Keratinocyte (primary cell): ENCODE measurements at regions not wholly inside any gene's neighbourhood (a gene's known extent, or its start where the extent isn't known, plus 50 kb on each side); places are given as distances from the start of the nearest gene placed in this dataset.

Experiments used
- DNase-seq: peaks from one replicate; pipeline ENCODE4 v3.0.0-alpha.2; 2011; ENCODE audit warnings: low read depth, missing footprints, low spot score
- FAIRE-seq: peaks from 2 replicates; lab custom pipeline; 2011; peaks lifted over from hg19 to GRCh38; lab: Jason Lieb, UNC
- H2AFZ ChIP-seq: 2 replicates; pipeline ENCODE4 v1.6.0; 2012; ENCODE audit warnings: low read length, control low read depth, inconsistent platforms; ENCODE audit not compliant: control insufficient read depth
- H3K27ac ChIP-seq: 2 replicates; pipeline ENCODE4 v1.5.1; 2011; ENCODE audit warnings: low read length; ENCODE audit not compliant: control insufficient read depth, insufficient read depth
- H3K27me3 ChIP-seq: 3 replicates; pipeline ENCODE4 v1.6.0; 2011; ENCODE audit warnings: low read length; ENCODE audit not compliant: control insufficient read depth, insufficient read depth; ENCODE audit errors: extremely low read depth
- H3K36me3 ChIP-seq, 2 experiments: 2 replicates in 1 of 2; 3 replicates in 1 of 2; pipeline ENCODE4 v1.5.1; 2011; ENCODE audit warnings: low read length in 2 of 2, mild to moderate bottlenecking in 1 of 2; ENCODE audit not compliant: control insufficient read depth in 2 of 2, insufficient read depth in 2 of 2; ENCODE audit errors: extremely low read depth in 1 of 2
- H3K4me1 ChIP-seq: 3 replicates; pipeline ENCODE4 v1.5.1; 2011; ENCODE audit warnings: low read length; ENCODE audit not compliant: control insufficient read depth, insufficient read depth; ENCODE audit errors: extremely low read depth
- H3K4me2 ChIP-seq: 3 replicates; pipeline ENCODE4 v1.6.0; 2011; ENCODE audit warnings: low read depth, low read length; ENCODE audit not compliant: control insufficient read depth, insufficient read depth; ENCODE audit errors: extremely low read depth
- H3K4me3 ChIP-seq, 3 experiments: fragments of 200-600 bp in 1 of 3; sonication (generic) in 1 of 3; 2 replicates in 2 of 3; 3 replicates in 1 of 3; pipeline ENCODE4 v1.5.1; 2011 to 2016; ENCODE audit warnings: low read length in 3 of 3, mild to moderate bottlenecking in 3 of 3, control low read depth in 2 of 3, inconsistent platforms in 1 of 3, low read depth in 1 of 3, mixed read lengths in 1 of 3, mixed run types in 1 of 3, moderate library complexity in 1 of 3; ENCODE audit not compliant: control insufficient read depth in 2 of 3, insufficient read depth in 2 of 3; ENCODE audit errors: extremely low read depth in 1 of 3
- H3K79me2 ChIP-seq: 2 replicates; pipeline ENCODE4 v1.6.0; 2012; ENCODE audit warnings: low read length; ENCODE audit not compliant: control insufficient read depth, insufficient read depth
- H3K9ac ChIP-seq: 3 replicates; pipeline ENCODE4 v1.6.0; 2011; ENCODE audit warnings: low read length; ENCODE audit not compliant: control insufficient read depth, insufficient read depth; ENCODE audit errors: extremely low read depth
- H3K9me1 ChIP-seq: 3 replicates; pipeline ENCODE4 v1.6.0; 2011; ENCODE audit warnings: low read length; ENCODE audit not compliant: control insufficient read depth, insufficient read depth; ENCODE audit errors: extremely low read depth
- H3K9me3 ChIP-seq: 2 replicates; pipeline ENCODE4 v1.5.1; 2012; ENCODE audit warnings: low read depth, low read length; ENCODE audit not compliant: control insufficient read depth
- H4K20me1 ChIP-seq: 3 replicates; pipeline ENCODE4 v1.6.0; 2011; ENCODE audit warnings: low read length; ENCODE audit not compliant: control insufficient read depth, insufficient read depth; ENCODE audit errors: extremely low read depth
- EZH2 ChIP-seq: IDR thresholded peaks from one replicate; pipeline ENCODE4 v1.6.1; 2012; ENCODE audit warnings: inconsistent platforms, mild to moderate bottlenecking, low read length, moderate library complexity
- dilution Hi-C: fragments of 300-500 bp; cut with MboI; formaldehyde crosslinking; loops from one replicate; pipeline ENCODE4 v1.7.0; 2020; ENCODE audit warnings: low sequenced_read_pairs; ENCODE audit not compliant: extremely low pct_ligation_motif_present
- TF ChIP-seq, protein P1 (sequence below), 3 experiments: IDR thresholded peaks in 1 of 3; conservative IDR thresholded peaks in 1 of 3; optimal IDR thresholded peaks in 1 of 3; 2 replicates in 2 of 3; 3 replicates in 1 of 3; pipeline versions ENCODE3 to v1.5.1; 2011; ENCODE audit warnings: low read length in 3 of 3, mild to moderate bottlenecking in 3 of 3, moderate library complexity in 2 of 3, control low read depth in 1 of 3, inconsistent platforms in 1 of 3; ENCODE audit not compliant: insufficient read depth in 2 of 3; ENCODE audit errors: extremely low read depth in 1 of 3

DNA sequence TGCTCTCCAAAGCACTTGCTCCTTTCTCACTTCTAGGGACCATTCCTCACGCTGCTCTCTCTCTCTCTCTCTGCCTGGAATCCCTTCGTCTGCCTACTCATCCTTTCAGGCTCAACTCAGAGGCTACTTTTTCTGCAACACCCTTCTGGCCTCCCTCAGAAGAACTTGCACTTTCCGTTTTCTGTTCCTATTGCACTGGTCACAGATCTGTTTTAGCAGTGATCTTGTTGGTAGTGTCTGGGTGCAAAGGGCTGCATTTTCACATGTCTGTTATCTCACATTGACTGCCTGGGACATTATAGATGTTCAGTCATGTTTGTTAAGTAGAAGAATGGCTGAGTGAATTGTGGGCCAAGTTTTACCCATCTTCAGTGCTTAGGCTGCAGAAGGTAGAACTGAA lies 63.5 kb downstream of the RIN2 start:
- dilution Hi-C loops = no loop called here
- H3K9me3 ChIP-seq = peaks cover 5% of the 10 kb centered on the region
- no peaks in the 10 kb centered on the region for H3K9me1 ChIP-seq
- DNase-seq (no peak), FAIRE-seq (no peak)
- H3K27me3 ChIP-seq = no peaks in the 10 kb centered on the region
- no peak for TF ChIP-seq EZH2
- TF ChIP-seq, protein P1, sequence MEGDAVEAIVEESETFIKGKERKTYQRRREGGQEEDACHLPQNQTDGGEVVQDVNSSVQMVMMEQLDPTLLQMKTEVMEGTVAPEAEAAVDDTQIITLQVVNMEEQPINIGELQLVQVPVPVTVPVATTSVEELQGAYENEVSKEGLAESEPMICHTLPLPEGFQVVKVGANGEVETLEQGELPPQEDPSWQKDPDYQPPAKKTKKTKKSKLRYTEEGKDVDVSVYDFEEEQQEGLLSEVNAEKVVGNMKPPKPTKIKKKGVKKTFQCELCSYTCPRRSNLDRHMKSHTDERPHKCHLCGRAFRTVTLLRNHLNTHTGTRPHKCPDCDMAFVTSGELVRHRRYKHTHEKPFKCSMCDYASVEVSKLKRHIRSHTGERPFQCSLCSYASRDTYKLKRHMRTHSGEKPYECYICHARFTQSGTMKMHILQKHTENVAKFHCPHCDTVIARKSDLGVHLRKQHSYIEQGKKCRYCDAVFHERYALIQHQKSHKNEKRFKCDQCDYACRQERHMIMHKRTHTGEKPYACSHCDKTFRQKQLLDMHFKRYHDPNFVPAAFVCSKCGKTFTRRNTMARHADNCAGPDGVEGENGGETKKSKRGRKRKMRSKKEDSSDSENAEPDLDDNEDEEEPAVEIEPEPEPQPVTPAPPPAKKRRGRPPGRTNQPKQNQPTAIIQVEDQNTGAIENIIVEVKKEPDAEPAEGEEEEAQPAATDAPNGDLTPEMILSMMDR (optimal IDR thresholded peaks at IDR 0.05 in 1 of 3, IDR thresholded peaks at IDR 0.05 in 1 of 3, conservative IDR thresholded peaks at IDR 0.05 in 1 of 3; ENCODE audit: extremely low read depth in 1 of 3, insufficient read depth in 2 of 3, low read length in 3 of 3) = no peak
- no peaks in the 10 kb centered on the region for H3K36me3 ChIP-seq
- H3K9ac ChIP-seq = no peak overlapping the region
- H3K27ac ChIP-seq = no peak overlapping the region
- H3K4me1 ChIP-seq = peaks cover 15% of the 10 kb centered on the region
- no peaks in the 10 kb centered on the region for H4K20me1 ChIP-seq
- no peak overlapping the region for H2AFZ ChIP-seq
- H3K4me3 ChIP-seq = no peak overlapping the region
- no peak overlapping the region for H3K4me2 ChIP-seq
- H3K79me2 ChIP-seq = no peaks in the 10 kb centered on the region

DNA sequence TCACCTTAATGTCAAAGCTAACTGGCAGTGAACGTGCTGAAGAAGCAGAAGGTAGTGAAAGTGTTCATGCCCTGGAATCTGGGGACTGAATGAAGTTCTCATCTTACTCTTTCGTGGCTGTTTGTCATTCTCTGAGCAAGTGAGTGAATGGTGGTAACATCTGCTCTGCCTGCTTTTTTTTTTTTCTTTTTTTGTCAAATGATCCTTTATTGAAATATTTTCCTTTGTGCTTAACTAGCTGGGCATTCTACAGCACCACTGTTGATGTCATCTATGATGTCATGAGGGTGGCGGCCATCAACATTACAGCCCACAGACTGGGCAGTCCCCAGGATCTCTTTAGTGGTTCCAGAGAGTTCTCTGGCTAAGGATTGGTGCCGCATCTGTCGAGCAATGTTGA lies 65.2 kb downstream of the RIN2 start:
- no peak overlapping the region for H3K4me2 ChIP-seq
- FAIRE-seq = no peak
- no peaks in the 10 kb centered on the region for H3K9me1 ChIP-seq
- DNase-seq = no peak
- no peaks in the 10 kb centered on the region for H3K36me3 ChIP-seq
- no peaks in the 10 kb centered on the region for H3K27me3 ChIP-seq
- peaks cover 7% of the 10 kb centered on the region for H3K4me1 ChIP-seq
- no peak overlapping the region for H2AFZ ChIP-seq
- H4K20me1 ChIP-seq = no peaks in the 10 kb centered on the region
- H3K79me2 ChIP-seq = no peaks in the 10 kb centered on the region
- dilution Hi-C loops = no loop called here
- H3K27ac ChIP-seq = no peak overlapping the region
- H3K9ac ChIP-seq = no peak overlapping the region
- H3K9me3 ChIP-seq = peaks cover 5% of the 10 kb centered on the region
- no peak overlapping the region for H3K4me3 ChIP-seq
- TF ChIP-seq, protein P1 (optimal IDR thresholded peaks at IDR 0.05 in 1 of 3, IDR thresholded peaks at IDR 0.05 in 1 of 3, conservative IDR thresholded peaks at IDR 0.05 in 1 of 3; ENCODE audit: extremely low read depth in 1 of 3, insufficient read depth in 2 of 3, low read length in 3 of 3) = no peak
- no peak for TF ChIP-seq EZH2
